ENCODE measurements at regions not wholly inside any gene's neighbourhood (a gene's known extent, or its start where the extent isn't known, plus 50 kb on each side); places are given as distances from the start of the nearest gene placed in this dataset.

DNA sequence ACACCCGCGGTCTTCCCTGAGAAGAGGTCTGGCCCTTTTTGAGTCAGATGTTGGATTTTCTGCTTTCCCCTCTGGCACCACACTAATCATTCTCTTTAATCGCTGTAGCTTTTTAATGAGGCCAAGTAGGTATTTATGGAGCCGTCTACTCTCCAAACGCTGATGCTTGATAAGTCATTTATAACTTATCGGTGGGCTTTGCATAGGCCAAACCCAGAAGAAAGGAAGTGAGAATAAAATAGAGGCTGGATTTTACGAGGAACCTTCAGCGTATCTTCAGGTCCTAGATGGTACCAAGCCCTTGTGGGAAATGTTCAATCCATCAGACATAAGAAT lies 142.5 kb upstream of the CTAGE1 start:
- TF ChIP-seq CTCF (IDR thresholded peaks at IDR 0.05; ENCODE audit: low read depth, low read length) = no peak
- H3K4me1 ChIP-seq = no peaks in the 10 kb centered on the region; the same call in 1 of the 2 replicates
- no peak for DNase-seq
- H3K4me3 ChIP-seq (ENCODE audit: low read depth, low read length) = peak overlapping the region; percentile 55
- no peaks in the 10 kb centered on the region for H3K36me3 ChIP-seq
- H3K27me3 ChIP-seq = no peaks in the 10 kb centered on the region
- no peaks in the 10 kb centered on the region for H3K9me3 ChIP-seq

GRCh38 chr18:22560797-22561196 lies 143.1 kb upstream of the CTAGE1 start:
- no peaks in the 10 kb centered on the region for H3K9me3 ChIP-seq
- H3K4me3 ChIP-seq (ENCODE audit: low read depth, low read length) = no peak overlapping the region; the same call in 1 of the 2 replicates
- no peak for DNase-seq
- H3K4me1 ChIP-seq = peaks cover under 1% of the 10 kb centered on the region; the same call in 1 of the 2 replicates
- H3K27me3 ChIP-seq = no peaks in the 10 kb centered on the region
- no peak for TF ChIP-seq CTCF (IDR thresholded peaks at IDR 0.05; ENCODE audit: low read depth, low read length)
- H3K36me3 ChIP-seq = no peaks in the 10 kb centered on the region

- peaks cover 7% of the 10 kb centered on the region for H3K4me1 ChIP-seq
- no peaks in the 10 kb centered on the region for H3K27me3 ChIP-seq
- H3K36me3 ChIP-seq = no peaks in the 10 kb centered on the region
- peak; percentile 18 for DNase-seq
- TF ChIP-seq CTCF (IDR thresholded peaks at IDR 0.05; ENCODE audit: low read depth, low read length) = peak; percentile 73
- H3K9me3 ChIP-seq = no peaks in the 10 kb centered on the region
- H3K4me3 ChIP-seq (ENCODE audit: low read depth, low read length) = no peak overlapping the region
These were observed 145.5 kb upstream of the CTAGE1 start for GRCh38 chr18:22563164-22563583.

GRCh38 chr18:22564036-22564435 lies 146.3 kb upstream of the CTAGE1 start:
- H3K36me3 ChIP-seq = no peaks in the 10 kb centered on the region
- H3K9me3 ChIP-seq = no peaks in the 10 kb centered on the region
- TF ChIP-seq CTCF (IDR thresholded peaks at IDR 0.05; ENCODE audit: low read depth, low read length) = no peak
- no peak overlapping the region for H3K4me3 ChIP-seq (ENCODE audit: low read depth, low read length)
- H3K27me3 ChIP-seq = no peaks in the 10 kb centered on the region
- no peak for DNase-seq
- peaks cover 7% of the 10 kb centered on the region for H3K4me1 ChIP-seq

- no peaks in the 10 kb centered on the region for H3K27me3 ChIP-seq
- H3K36me3 ChIP-seq = no peaks in the 10 kb centered on the region
- peaks cover 7% of the 10 kb centered on the region for H3K4me1 ChIP-seq
- H3K9me3 ChIP-seq = no peaks in the 10 kb centered on the region
- TF ChIP-seq CTCF (IDR thresholded peaks at IDR 0.05; ENCODE audit: low read depth, low read length) = no peak
- H3K4me3 ChIP-seq (ENCODE audit: low read depth, low read length) = no peak overlapping the region
- DNase-seq = peak; percentile 35
These were observed 149.1 kb upstream of the CTAGE1 start for GRCh38 chr18:22566703-22567420.

GRCh38 chr18:22567794-22568193 lies 150.1 kb upstream of the CTAGE1 start:
- Histone ChIP-seq H3K27me3 (no peaks in the 10 kb centered on the region), H3K36me3 (no peaks in the 10 kb centered on the region), H3K4me1 (peaks cover 7% of the 10 kb centered on the region), H3K4me3 (ENCODE audit: low read depth, low read length) (no peak overlapping the region), H3K9me3 (no peaks in the 10 kb centered on the region)
- no peak for DNase-seq
- no peak for TF ChIP-seq CTCF (IDR thresholded peaks at IDR 0.05; ENCODE audit: low read depth, low read length)

All from BE2C (cell line).